ENCODE measurements at regions not wholly inside any gene's neighbourhood (a gene's known extent, or its start where the extent isn't known, plus 50 kb on each side); places are given as distances from the start of the nearest gene placed in this dataset.

- TF ChIP-seq POLR2A (IDR thresholded peaks at IDR 0.05; ENCODE audit: low read depth, low read length) (no peak), CTCF (IDR thresholded peaks at IDR 0.05; ENCODE audit: extremely low read depth in 1 of 2, insufficient read depth in 1 of 2, low read depth in 1 of 2, low read length in 2 of 2) (no peak), EZH2 (IDR thresholded peaks at IDR 0.05; ENCODE audit: borderline replicate concordance, low read depth, low read length, severe bottlenecking) (no peak)
Measured at GRCh38 chr14:87526731-87527130, 466.3 kb downstream of the GALC start.
